K562 (cell line): ENCODE measurements at regions not wholly inside any gene's neighbourhood (a gene's known extent, or its start where the extent isn't known, plus 50 kb on each side); places are given as distances from the start of the nearest gene placed in this dataset.

Experiments used
- ATAC-seq: fragments of 200-7000 bp; cut with Tn5 transposase; 3 replicates; pipeline ENCODE4 v1.9.1; 2020; ENCODE audit warnings: moderate library complexity
- BruUV-seq: library from RNA; stranded (reverse); fragments of 400-500 nt; replicated peaks from 2 replicates; lab custom pipeline; 2021; lab: Mats Ljungman, UMichigan
- CTCF ChIA-PET: fragments of 300-600 bp; formaldehyde crosslinking; extraction: SDS; loops from one replicate; lab custom pipeline; 2021; ENCODE audit warnings: low intra/inter-chr PET ratio; lab: Yijun Ruan, JAX
- POLR2A ChIA-PET: fragments of 300-600, 350-650 bp; sonication (Branson Sonifier 250); formaldehyde crosslinking; extraction: SDS; loops from one replicate; lab custom pipeline; 2021; ENCODE audit warnings: antibody characterized with exemption, inconsistent platforms; lab: Yijun Ruan, JAX
- DNase-seq, 4 experiments: peaks; one replicate each; pipeline versions ENCODE4 v3.0.0 to v3.0.0-alpha.2; 2011 to 2018; ENCODE audit warnings: low spot score in 3 of 4, mixed read lengths in 3 of 4; ENCODE audit errors: extremely low read depth in 1 of 4
- FAIRE-seq: peaks from 2 replicates; lab custom pipeline; 2011; peaks lifted over from hg19 to GRCh38; lab: Jason Lieb, UNC
- H2AFZ ChIP-seq: 2 replicates; pipeline ENCODE4 v1.6.0; 2011; ENCODE audit warnings: low read depth, low read length, control low read depth, inconsistent platforms
- H3K27ac ChIP-seq: fragments of 200-600 bp; 3 replicates; pipeline ENCODE4 v1.8.0; 2011; ENCODE audit warnings: low read depth, mild to moderate bottlenecking, control low read depth, inconsistent platforms, low read length, moderate library complexity, mixed read lengths; ENCODE audit errors: extremely low read depth
- H3K27me3 ChIP-seq, 2 experiments: fragments of 300-600 bp in 1 of 2; 2 replicates in 1 of 2; 3 replicates in 1 of 2; pipeline versions ENCODE4 v1.6.0 to v1.8.0; 2011; ENCODE audit warnings: inconsistent platforms in 2 of 2, low read length in 2 of 2, mild to moderate bottlenecking in 1 of 2, mixed read lengths in 1 of 2, moderate library complexity in 1 of 2; ENCODE audit not compliant: control insufficient read depth in 2 of 2, insufficient read depth in 2 of 2
- H3K36me3 ChIP-seq: fragments of 300-600 bp; 3 replicates; pipeline ENCODE4 v1.8.0; 2011; ENCODE audit warnings: mild to moderate bottlenecking, low read length, inconsistent platforms; ENCODE audit not compliant: control insufficient read depth, insufficient read depth
- H3K4me1 ChIP-seq, 2 experiments: fragments of 200-600 bp in 1 of 2; replicated peaks in 1 of 2; 2 replicates in 1 of 2; 3 replicates in 1 of 2; pipeline versions ENCODE4 v1.5.1 to v1.8.0; 2011; ENCODE audit warnings: inconsistent platforms in 2 of 2, low read length in 2 of 2, mild to moderate bottlenecking in 1 of 2, mixed read lengths in 1 of 2, moderate library complexity in 1 of 2; ENCODE audit not compliant: control insufficient read depth in 2 of 2, insufficient read depth in 2 of 2
- H3K4me2 ChIP-seq: 2 replicates; pipeline ENCODE4 v1.6.1; 2011; ENCODE audit warnings: low read length, control low read depth, inconsistent platforms, mixed read lengths; ENCODE audit not compliant: insufficient read depth
- H3K4me3 ChIP-seq: fragments of 200-600 bp; sonication (generic), shearing (Covaris generic); 2 replicates; pipeline ENCODE4 v1.5.1; 2016; ENCODE audit warnings: control low read depth, inconsistent platforms
- H3K79me2 ChIP-seq: fragments of 200-600 bp; 3 replicates; pipeline ENCODE4 v1.8.0; 2011; ENCODE audit warnings: low read length, inconsistent platforms; ENCODE audit not compliant: control insufficient read depth, insufficient read depth
- H3K9ac ChIP-seq, 2 experiments: 2 replicates each; pipeline versions ENCODE4 v1.6.0 to v1.6.1; 2011; ENCODE audit warnings: low read depth in 2 of 2, low read length in 2 of 2, control low read depth in 1 of 2, inconsistent platforms in 1 of 2, mild to moderate bottlenecking in 1 of 2, mixed read lengths in 1 of 2; ENCODE audit not compliant: insufficient read depth in 1 of 2
- H3K9me1 ChIP-seq: one replicate; pipeline ENCODE4 v1.6.0; 2011; ENCODE audit warnings: inconsistent platforms, mild to moderate bottlenecking, low read length, moderate library complexity; ENCODE audit not compliant: control insufficient read depth, insufficient read depth
- H3K9me3 ChIP-seq: replicated peaks from 2 replicates; pipeline ENCODE4 v1.5.1; 2011; ENCODE audit warnings: low read depth, low read length, inconsistent platforms; ENCODE audit not compliant: control insufficient read depth, insufficient read depth
- H4K20me1 ChIP-seq: replicated peaks from 2 replicates; pipeline ENCODE4 v1.6.1; 2011; ENCODE audit warnings: low read length, inconsistent platforms, mixed read lengths; ENCODE audit not compliant: control insufficient read depth, insufficient read depth
- ATF3 ChIP-seq, 2 experiments: fragments of 450-650 bp in 1 of 2; sonication (generic) in 1 of 2; formaldehyde crosslinking in 1 of 2; IDR thresholded peaks in 1 of 2; conservative IDR thresholded peaks in 1 of 2; 2 replicates each; pipeline versions ENCODE4 v1.6.1 to v1.8.1; 2016 to 2023; ENCODE audit warnings: mild to moderate bottlenecking in 2 of 2, moderate library complexity in 2 of 2, inconsistent platforms in 1 of 2, missing genetic modification reagents in 1 of 2
- ATF7 ChIP-seq: fragments of 450-650 bp; IDR thresholded peaks from 2 replicates; pipeline ENCODE4 v1.7.1; 2014; ENCODE audit warnings: mild to moderate bottlenecking, moderate library complexity
- JUNB ChIP-seq: fragments of 450-650 bp; formaldehyde crosslinking; conservative IDR thresholded peaks from 2 replicates; pipeline ENCODE4 v1.4.0; 2020; ENCODE audit warnings: mild to moderate bottlenecking
- JUND ChIP-seq, 2 experiments: IDR thresholded peaks; 2 replicates in 1 of 2; 3 replicates in 1 of 2; pipeline ENCODE4 v1.6.1; 2011; ENCODE audit warnings: borderline replicate concordance in 2 of 2, low read depth in 2 of 2, low read length in 2 of 2, improper control_type of control experiment in 1 of 2, missing biosample characterization in 1 of 2, missing genetic modification characterization in 1 of 2, missing genetic modification reagents in 1 of 2
- ZNF280B ChIP-seq: fragments of 250-450 bp; sonication (Bioruptor Pico); IDR thresholded peaks from 2 replicates; pipeline ENCODE4 v1.5.1; 2021; ENCODE audit warnings: mild to moderate bottlenecking
- WGBS: fragments of 100-300 bp; shearing (Covaris generic); methylation state at CpG from one replicate; pipeline ENCODE4 v1.1.6; 2016; ENCODE audit warnings: low coverage, mixed read lengths; ENCODE audit not compliant: insufficient coverage; ENCODE audit errors: missing lambda C conversion rate; 5-methylcytosine and 5-hydroxymethylcytosine counted together
- in situ Hi-C: fragments of 300-500 bp; cut with MboI; formaldehyde crosslinking; loops from 4 replicates; pipeline ENCODE4 v1.15.0; 2018; ENCODE audit warnings: inconsistent platforms, mixed read lengths
- intact Hi-C: fragments of 100-400 bp; cut with micrococcal nuclease; formaldehyde crosslinking; loops from 2 replicates; pipeline ENCODE4 v1.14.2; 2022

DNA sequence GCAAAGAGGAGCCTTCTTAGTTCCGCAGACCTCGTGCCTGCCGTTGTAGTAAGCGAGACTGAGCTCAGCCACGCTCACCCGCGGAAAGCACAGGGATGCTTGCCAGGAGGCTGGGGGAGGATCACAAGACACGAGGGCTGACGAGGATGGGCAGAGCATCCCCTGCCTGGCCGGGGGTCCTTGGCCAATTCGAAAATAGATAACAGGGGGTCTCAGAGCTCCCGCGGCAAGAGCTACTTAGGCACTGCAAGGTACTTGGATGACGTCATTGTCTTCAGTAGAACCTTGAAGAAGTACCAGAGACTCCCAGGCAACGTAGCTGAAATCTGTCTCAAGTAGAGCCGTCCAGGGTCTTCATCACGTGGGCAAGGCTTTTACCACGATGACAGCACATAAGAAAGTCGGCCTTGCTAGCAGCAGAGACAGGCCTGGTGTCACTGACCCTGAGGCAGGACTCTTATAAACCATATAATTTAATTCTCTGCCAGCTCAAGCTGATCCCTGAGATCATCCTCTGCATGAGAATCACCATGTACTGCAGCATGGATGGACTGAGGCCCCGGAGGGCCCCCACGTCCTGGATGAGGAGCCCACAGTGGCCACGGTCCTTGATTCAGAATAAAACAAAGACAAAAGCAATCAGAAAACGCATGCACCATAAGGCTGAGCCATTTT, 81.9 kb downstream of the TMEM18 start:
- Histone ChIP-seq H3K9me1 (no peaks in the 10 kb centered on the region), H3K36me3 (no peaks in the 10 kb centered on the region), H3K9me3 (no peaks in the 10 kb centered on the region), H4K20me1 (no peaks in the 10 kb centered on the region), H3K27me3 (peaks cover 26 to 57% of the 10 kb centered on the region in 2 experiments), H3K9ac (no peak overlapping the region), H3K4me2 (no peak overlapping the region), H3K27ac (no peak overlapping the region), H2AFZ (no peak overlapping the region), H3K4me3 (no peak overlapping the region), H3K4me1 (no peaks in the 10 kb centered on the region), H3K79me2 (no peaks in the 10 kb centered on the region)
- DNase-seq = no peak
- no TSS peak for BruUV-seq
- intact Hi-C loops = no loop called here
- no peak for ATAC-seq
- no peak for FAIRE-seq
- ChIA-PET POLR2A (interaction anchor here (1.0 kb wide), 1 partner anchor 13 kb away, joined by 3 read pairs; no protein-coding TSS in a partner anchor), CTCF (no interaction called here)
- TF ChIP-seq JUNB (CRISPR knock-in tag) (peak; percentile 74), ZNF280B (no peak), JUND (IDR thresholded peaks at IDR 0.05; ENCODE audit: borderline replicate concordance, low read depth, low read length) (peak; percentile 36; the same call in 1 of the 2 replicates), JUND (tag; IDR thresholded peaks at IDR 0.05; ENCODE audit: borderline replicate concordance, low read depth, low read length) (peak; percentile 31; the same call in 1 of the 3 replicates), ATF3 (IDR thresholded peaks at IDR 0.05) (peak; percentile 79), ATF3 (CRISPR knock-in tag; conservative IDR thresholded peaks at IDR 0.05) (no peak), ATF7 (peak; percentile 84)
- in situ Hi-C loops = no loop called here
- WGBS = 8% methylated on average over 23 of the region's 23 CpGs
